ENCODE measurements at regions not wholly inside any gene's neighbourhood (a gene's known extent, or its start where the extent isn't known, plus 50 kb on each side); places are given as distances from the start of the nearest gene placed in this dataset.

DNA sequence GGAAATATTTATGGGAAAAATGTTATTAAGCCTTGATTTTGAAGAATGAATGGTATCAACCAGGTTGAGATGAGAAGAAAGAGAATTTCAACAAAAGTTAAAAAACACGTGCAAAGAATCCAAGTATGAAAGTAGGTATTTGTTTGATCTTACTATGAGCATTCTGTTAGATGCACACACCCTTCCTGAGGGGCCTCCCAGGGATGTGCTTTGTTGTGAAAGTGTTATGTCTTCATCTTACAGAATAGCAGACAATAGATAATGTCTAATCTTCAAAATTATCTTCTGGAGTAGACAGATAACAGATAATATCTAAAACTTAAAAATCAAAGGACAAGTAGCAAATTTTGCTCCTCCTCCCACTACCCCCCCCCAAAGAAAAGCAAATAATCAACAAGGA is 155.2 kb upstream of the COL3A1 start:
- BruUV-seq (replicated peaks) = no TSS peak
- no peaks in the 10 kb centered on the region for H3K4me1 ChIP-seq (replicated peaks; ENCODE audit: insufficient read depth)
- no peak for TF ChIP-seq EZH2 (IDR thresholded peaks at IDR 0.05; ENCODE audit: low read depth)
- TF ChIP-seq, protein P1, sequence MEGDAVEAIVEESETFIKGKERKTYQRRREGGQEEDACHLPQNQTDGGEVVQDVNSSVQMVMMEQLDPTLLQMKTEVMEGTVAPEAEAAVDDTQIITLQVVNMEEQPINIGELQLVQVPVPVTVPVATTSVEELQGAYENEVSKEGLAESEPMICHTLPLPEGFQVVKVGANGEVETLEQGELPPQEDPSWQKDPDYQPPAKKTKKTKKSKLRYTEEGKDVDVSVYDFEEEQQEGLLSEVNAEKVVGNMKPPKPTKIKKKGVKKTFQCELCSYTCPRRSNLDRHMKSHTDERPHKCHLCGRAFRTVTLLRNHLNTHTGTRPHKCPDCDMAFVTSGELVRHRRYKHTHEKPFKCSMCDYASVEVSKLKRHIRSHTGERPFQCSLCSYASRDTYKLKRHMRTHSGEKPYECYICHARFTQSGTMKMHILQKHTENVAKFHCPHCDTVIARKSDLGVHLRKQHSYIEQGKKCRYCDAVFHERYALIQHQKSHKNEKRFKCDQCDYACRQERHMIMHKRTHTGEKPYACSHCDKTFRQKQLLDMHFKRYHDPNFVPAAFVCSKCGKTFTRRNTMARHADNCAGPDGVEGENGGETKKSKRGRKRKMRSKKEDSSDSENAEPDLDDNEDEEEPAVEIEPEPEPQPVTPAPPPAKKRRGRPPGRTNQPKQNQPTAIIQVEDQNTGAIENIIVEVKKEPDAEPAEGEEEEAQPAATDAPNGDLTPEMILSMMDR (conservative IDR thresholded peaks at IDR 0.05) = no peak
- H3K4me3 ChIP-seq = no peak overlapping the region
- H3K27me3 ChIP-seq (ENCODE audit: insufficient read depth, low read depth) = no peaks in the 10 kb centered on the region
- H3K27ac ChIP-seq = no peak overlapping the region
- H3K9me3 ChIP-seq (ENCODE audit: insufficient read depth, low read depth) = no peaks in the 10 kb centered on the region
- H2AFZ ChIP-seq = no peak overlapping the region
- POLR2A ChIA-PET (ENCODE audit: unreplicated experiment) = no interaction called here
- H4K20me1 ChIP-seq (ENCODE audit: insufficient read depth) = no peaks in the 10 kb centered on the region
- no peak overlapping the region for H3K4me2 ChIP-seq
- H3F3A ChIP-seq (ENCODE audit: insufficient read depth, low read depth) = no peaks in the 10 kb centered on the region
- DNase-seq = no peak
- intact Hi-C loops (cut with micrococcal nuclease; ENCODE audit: unreplicated experiment) = no loop called here
- H3K9me2 ChIP-seq (ENCODE audit: insufficient read depth) = no peaks in the 10 kb centered on the region
- no peaks in the 10 kb centered on the region for H3K79me2 ChIP-seq (ENCODE audit: low read depth)
- CTCF ChIA-PET = no interaction called here
- no peaks in the 10 kb centered on the region for H3K36me3 ChIP-seq (ENCODE audit: low read depth)

DNA sequence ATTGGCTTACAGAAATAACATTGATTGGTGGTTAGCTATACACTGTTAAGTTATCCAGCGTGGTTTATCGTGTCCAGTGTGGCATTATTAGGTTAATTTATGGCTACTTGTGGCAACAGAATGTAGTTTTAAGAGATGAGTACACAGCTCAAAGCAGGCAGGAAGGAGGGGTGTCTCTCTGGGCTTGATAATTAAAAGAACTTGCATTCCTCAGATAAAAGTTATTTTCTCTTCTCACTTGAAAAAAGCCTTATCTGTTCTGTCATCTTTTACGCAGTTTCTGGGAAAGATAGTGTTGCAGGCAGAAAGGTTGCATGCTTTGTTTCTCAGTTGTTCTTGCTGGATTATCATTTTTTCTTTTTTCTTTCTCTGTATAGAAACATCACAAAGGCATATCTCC is 154.4 kb upstream of the COL3A1 start:
- BruUV-seq (replicated peaks) = no TSS peak
- no peaks in the 10 kb centered on the region for H3K27me3 ChIP-seq (ENCODE audit: insufficient read depth, low read depth)
- no peaks in the 10 kb centered on the region for H3K36me3 ChIP-seq (ENCODE audit: low read depth)
- TF ChIP-seq EZH2 (IDR thresholded peaks at IDR 0.05; ENCODE audit: low read depth) = no peak
- TF ChIP-seq, protein P1 (conservative IDR thresholded peaks at IDR 0.05) = no peak
- intact Hi-C loops (cut with micrococcal nuclease; ENCODE audit: unreplicated experiment) = no loop called here
- H3K4me3 ChIP-seq = no peak overlapping the region
- no peaks in the 10 kb centered on the region for H3K9me3 ChIP-seq (ENCODE audit: insufficient read depth, low read depth)
- no peaks in the 10 kb centered on the region for H3K79me2 ChIP-seq (ENCODE audit: low read depth)
- no peak overlapping the region for H3K4me2 ChIP-seq
- no peak overlapping the region for H2AFZ ChIP-seq
- no peak for DNase-seq
- CTCF ChIA-PET = no interaction called here
- no peaks in the 10 kb centered on the region for H4K20me1 ChIP-seq (ENCODE audit: insufficient read depth)
- H3F3A ChIP-seq (ENCODE audit: insufficient read depth, low read depth) = no peaks in the 10 kb centered on the region
- H3K4me1 ChIP-seq (replicated peaks; ENCODE audit: insufficient read depth) = no peaks in the 10 kb centered on the region
- no peak overlapping the region for H3K27ac ChIP-seq
- no peaks in the 10 kb centered on the region for H3K9me2 ChIP-seq (ENCODE audit: insufficient read depth)
- POLR2A ChIA-PET (ENCODE audit: unreplicated experiment) = no interaction called here

DNA sequence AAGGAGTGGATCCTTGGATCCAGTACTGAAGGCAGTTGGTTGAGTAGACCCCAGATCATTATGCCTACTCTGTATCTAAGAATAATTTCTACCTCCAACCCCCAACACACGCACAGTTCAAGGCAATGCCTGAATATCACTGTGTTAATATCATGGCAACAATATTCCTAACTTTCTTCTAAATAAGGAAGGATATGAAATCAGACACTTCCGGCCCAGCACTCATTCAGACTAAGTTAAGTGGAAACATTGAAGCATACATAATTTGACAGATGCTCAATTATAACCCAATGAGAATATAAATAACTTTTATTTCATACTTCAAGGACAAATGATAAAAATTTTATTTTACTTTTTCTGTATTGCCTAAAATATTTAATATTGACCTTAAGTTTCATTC is 153.6 kb upstream of the COL3A1 start:
- Histone ChIP-seq H3K27ac (no peak overlapping the region), H4K20me1 (ENCODE audit: insufficient read depth) (no peaks in the 10 kb centered on the region), H3F3A (ENCODE audit: insufficient read depth, low read depth) (no peaks in the 10 kb centered on the region), H3K9me3 (ENCODE audit: insufficient read depth, low read depth) (no peaks in the 10 kb centered on the region), H3K36me3 (ENCODE audit: low read depth) (no peaks in the 10 kb centered on the region), H3K4me1 (replicated peaks; ENCODE audit: insufficient read depth) (no peaks in the 10 kb centered on the region), H3K27me3 (ENCODE audit: insufficient read depth, low read depth) (no peaks in the 10 kb centered on the region), H2AFZ (no peak overlapping the region), H3K79me2 (ENCODE audit: low read depth) (no peaks in the 10 kb centered on the region), H3K4me2 (no peak overlapping the region), H3K4me3 (no peak overlapping the region), H3K9me2 (ENCODE audit: insufficient read depth) (no peaks in the 10 kb centered on the region)
- DNase-seq = no peak
- TF ChIP-seq, protein P1 (conservative IDR thresholded peaks at IDR 0.05) = no peak
- TF ChIP-seq EZH2 (IDR thresholded peaks at IDR 0.05; ENCODE audit: low read depth) = no peak
- BruUV-seq (replicated peaks) = no TSS peak
- intact Hi-C loops (cut with micrococcal nuclease; ENCODE audit: unreplicated experiment) = no loop called here
- CTCF ChIA-PET = no interaction called here
- POLR2A ChIA-PET (ENCODE audit: unreplicated experiment) = no interaction called here
